H1 (cell line): ENCODE measurements at regions not wholly inside any gene's neighbourhood (a gene's known extent, or its start where the extent isn't known, plus 50 kb on each side); places are given as distances from the start of the nearest gene placed in this dataset.
A peak's percentile ranks its signal among the peaks of the same experiment; 100 is the strongest.

ENCODE experiments used
- CTCF ChIA-PET: fragments of 300-600 bp; sonication (Branson Sonifier 250); formaldehyde crosslinking; loops from one replicate; lab custom pipeline; 2021; ENCODE audit not compliant: partially characterized antibody; lab: Charles Lee
- POLR2A ChIA-PET: fragments of 300-600 bp; sonication (Branson Sonifier 250); formaldehyde crosslinking; loops from one replicate; lab custom pipeline; 2021; ENCODE audit warnings: inconsistent platforms; ENCODE audit not compliant: partially characterized antibody; lab: Charles Lee
- DNase-seq, 2 experiments: peaks; one replicate each; pipeline versions ENCODE4 v3.0.0 to v3.0.0-alpha.2; 2010 to 2022; ENCODE audit warnings: low spot score in 2 of 2, low read depth in 1 of 2, mixed read lengths in 1 of 2
- FAIRE-seq: peaks from 2 replicates; lab custom pipeline; 2011; peaks lifted over from hg19 to GRCh38; lab: Jason Lieb, UNC
- H2AFZ ChIP-seq: 2 replicates; pipeline ENCODE4 v1.8.1; 2012; ENCODE audit warnings: low read length, inconsistent platforms
- H2AK5ac ChIP-seq: 2 replicates; pipeline ENCODE4 v1.6.1; 2013; ENCODE audit warnings: low read depth, low read length
- H2BK120ac ChIP-seq: replicated peaks from 2 replicates; pipeline ENCODE3; 2013; ENCODE audit warnings: low read depth, low read length, inconsistent platforms
- H2BK12ac ChIP-seq: 2 replicates; pipeline ENCODE4 v1.6.1; 2013; ENCODE audit warnings: low read depth, low read length
- H2BK15ac ChIP-seq: 2 replicates; pipeline ENCODE4 v1.6.1; 2013; ENCODE audit warnings: low read length
- H2BK20ac ChIP-seq: 2 replicates; pipeline ENCODE4 v1.6.1; 2013; ENCODE audit warnings: low read length
- H2BK5ac ChIP-seq: 2 replicates; pipeline ENCODE4 v1.6.1; 2013; ENCODE audit warnings: low read depth, low read length
- H3K14ac ChIP-seq: 2 replicates; pipeline ENCODE4 v1.6.1; 2013; ENCODE audit warnings: inconsistent platforms; ENCODE audit not compliant: insufficient read length
- H3K18ac ChIP-seq: 2 replicates; pipeline ENCODE4 v1.6.1; 2013; ENCODE audit warnings: low read length; ENCODE audit errors: extremely low read depth
- H3K23ac ChIP-seq: 2 replicates; pipeline ENCODE4 v1.6.1; 2013; ENCODE audit warnings: inconsistent platforms; ENCODE audit not compliant: insufficient read length
- H3K23me2 ChIP-seq: 2 replicates; pipeline ENCODE4 v1.6.1; 2013; ENCODE audit warnings: low read depth, low read length
- H3K27ac ChIP-seq: 2 replicates; pipeline ENCODE4 v1.6.1; 2011; ENCODE audit warnings: low read depth, low read length, inconsistent platforms
- H3K27me3 ChIP-seq, 4 experiments: replicated peaks in 1 of 4; 1 replicate in 1 of 4; 2 replicates in 3 of 4; pipeline versions ENCODE4 v1.6.1 to v1.8.1; 2011 to 2013; ENCODE audit warnings: low read length in 3 of 4, mild to moderate bottlenecking in 3 of 4, inconsistent platforms in 2 of 4, mixed read lengths in 2 of 4, moderate library complexity in 1 of 4; ENCODE audit not compliant: control insufficient read depth in 3 of 4, insufficient read depth in 3 of 4; ENCODE audit errors: extremely low read depth in 1 of 4
- H3K36me3 ChIP-seq, 4 experiments: 2 replicates each; pipeline versions ENCODE4 v1.6.1 to v1.8.1; 2011 to 2013; ENCODE audit warnings: mild to moderate bottlenecking in 4 of 4, low read length in 3 of 4, moderate library complexity in 2 of 4, control low read depth in 1 of 4, inconsistent platforms in 1 of 4; ENCODE audit not compliant: insufficient read depth in 4 of 4, control insufficient read depth in 2 of 4
- H3K4ac ChIP-seq: replicated peaks from 2 replicates; pipeline ENCODE3; 2013; ENCODE audit warnings: low read length, low read depth, mixed read lengths, inconsistent platforms; ENCODE audit not compliant: insufficient read length
- H3K4me1 ChIP-seq, 4 experiments: replicated peaks in 1 of 4; 1 replicate in 1 of 4; 2 replicates in 3 of 4; pipeline versions ENCODE4 v1.6.1 to v1.8.1; 2011 to 2013; ENCODE audit warnings: low read length in 3 of 4, inconsistent platforms in 2 of 4, mixed read lengths in 1 of 4; ENCODE audit not compliant: insufficient read depth in 4 of 4, control insufficient read depth in 3 of 4
- H3K4me2 ChIP-seq, 2 experiments: 2 replicates each; pipeline versions ENCODE4 v1.6.1 to v1.8.1; 2011 to 2013; ENCODE audit warnings: low read depth in 2 of 2, low read length in 2 of 2, control low read depth in 1 of 2, inconsistent platforms in 1 of 2, mild to moderate bottlenecking in 1 of 2; ENCODE audit not compliant: insufficient read depth in 1 of 2
- H3K4me3 ChIP-seq, 4 experiments: fragments of 200-600, 300-600 bp in 1 of 4; sonication (generic), shearing (Covaris generic), sonication (Bioruptor Twin) in 1 of 4; 2 replicates each; pipeline versions ENCODE4 v1.5.1 to v1.8.1; 2011 to 2016; ENCODE audit warnings: low read length in 4 of 4, low read depth in 3 of 4, control low read depth in 2 of 4, inconsistent platforms in 2 of 4, mild to moderate bottlenecking in 2 of 4, mixed read lengths in 1 of 4, moderate library complexity in 1 of 4; ENCODE audit not compliant: insufficient read depth in 2 of 4; ENCODE audit errors: extremely low read depth in 1 of 4
- H3K56ac ChIP-seq: replicated peaks from 2 replicates; pipeline ENCODE3; 2013; ENCODE audit warnings: low read depth, mild to moderate bottlenecking, mixed read lengths, low read length, inconsistent platforms; ENCODE audit not compliant: insufficient read length
- H3K79me1 ChIP-seq: 2 replicates; pipeline ENCODE4 v1.6.1; 2013; ENCODE audit warnings: low read depth, low read length, control low read depth
- H3K79me2 ChIP-seq, 2 experiments: 2 replicates each; pipeline versions ENCODE4 v1.6.1 to v1.8.1; 2012 to 2013; ENCODE audit warnings: low read length in 2 of 2, mild to moderate bottlenecking in 2 of 2, inconsistent platforms in 1 of 2; ENCODE audit not compliant: insufficient read depth in 2 of 2, control insufficient read depth in 1 of 2
- H3K9ac ChIP-seq, 4 experiments: replicated peaks in 1 of 4; 1 replicate in 1 of 4; 2 replicates in 3 of 4; pipeline versions ENCODE4 v1.6.1 to v1.8.1; 2011 to 2013; ENCODE audit warnings: low read depth in 3 of 4, low read length in 3 of 4, control low read depth in 2 of 4, mild to moderate bottlenecking in 2 of 4, moderate library complexity in 2 of 4, inconsistent platforms in 1 of 4; ENCODE audit errors: extremely low read depth in 1 of 4
- H3K9me3 ChIP-seq, 2 experiments: 2 replicates each; pipeline versions ENCODE4 v1.6.1 to v1.8.1; 2012 to 2013; ENCODE audit warnings: mild to moderate bottlenecking in 2 of 2, moderate library complexity in 2 of 2, control low read depth in 1 of 2, inconsistent platforms in 1 of 2, low read depth in 1 of 2, low read length in 1 of 2, mixed read lengths in 1 of 2; ENCODE audit not compliant: insufficient read depth in 2 of 2
- H4K20me1 ChIP-seq, 2 experiments: replicated peaks in 1 of 2; 2 replicates each; pipeline versions ENCODE3 to v1.8.1; 2011 to 2013; ENCODE audit warnings: inconsistent platforms in 2 of 2, low read length in 2 of 2, mild to moderate bottlenecking in 1 of 2; ENCODE audit not compliant: insufficient read depth in 2 of 2, control insufficient read depth in 1 of 2
- H4K5ac ChIP-seq: 2 replicates; pipeline ENCODE4 v1.6.1; 2013; ENCODE audit warnings: low read length, low read depth, mixed read lengths, inconsistent platforms; ENCODE audit not compliant: insufficient read length
- H4K8ac ChIP-seq: 2 replicates; pipeline ENCODE4 v1.8.0; 2013; ENCODE audit warnings: mild to moderate bottlenecking, moderate library complexity, low read length, inconsistent platforms; ENCODE audit not compliant: insufficient read depth; ENCODE audit errors: extremely low read depth
- H4K91ac ChIP-seq: replicated peaks from 2 replicates; pipeline ENCODE3; 2013; ENCODE audit warnings: low read length, mixed read lengths, inconsistent platforms; ENCODE audit not compliant: insufficient read length
- CBX5 ChIP-seq: fragments of 300-800, 300-1000 bp; sonication (generic); IDR thresholded peaks from 2 replicates; pipeline ENCODE4 v1.7.1; 2016; ENCODE audit warnings: antibody characterized with exemption, low read length, low read depth
- E2F6 ChIP-seq: IDR thresholded peaks from 2 replicates; pipeline ENCODE4 v1.6.1; 2012; ENCODE audit warnings: inconsistent platforms
- EP300 ChIP-seq, 2 experiments: IDR thresholded peaks; 1 replicate in 1 of 2; 2 replicates in 1 of 2; pipeline ENCODE4 v1.6.1; 2011 to 2012; ENCODE audit warnings: low read depth in 2 of 2, low read length in 2 of 2, mild to moderate bottlenecking in 2 of 2, borderline replicate concordance in 1 of 2, inconsistent platforms in 1 of 2, moderate library complexity in 1 of 2
- JUN ChIP-seq: IDR thresholded peaks from 2 replicates; pipeline ENCODE4 v1.6.1; 2011; ENCODE audit warnings: low read depth, mild to moderate bottlenecking, improper control_type of control experiment, low read length
- MAFK ChIP-seq: IDR thresholded peaks from 2 replicates; pipeline ENCODE4 v1.6.1; 2012; ENCODE audit warnings: low read depth, mild to moderate bottlenecking, improper control_type of control experiment, low read length
- MAX ChIP-seq: IDR thresholded peaks from 2 replicates; pipeline ENCODE4 v1.6.1; 2012; ENCODE audit warnings: inconsistent platforms
- TBP ChIP-seq: IDR thresholded peaks from 2 replicates; pipeline ENCODE4 v1.6.1; 2011; ENCODE audit warnings: low read depth, low read length, improper control_type of control experiment
- USF2 ChIP-seq: IDR thresholded peaks from 2 replicates; pipeline ENCODE4 v1.6.1; 2011; ENCODE audit warnings: low read length, improper control_type of control experiment
- YY1 ChIP-seq: IDR thresholded peaks from 2 replicates; pipeline ENCODE4 v1.6.1; 2011; ENCODE audit warnings: low read depth, mild to moderate bottlenecking, low read length
- WGBS, 2 experiments: shearing (Covaris generic) in 1 of 2; methylation state at CpG; one replicate each; pipeline versions ENCODE4 v1.1.6 to v1.1.7; 2013 to 2015; ENCODE audit warnings: low lambda C conversion rate in 2 of 2, mixed read lengths in 2 of 2, inconsistent platforms in 1 of 2, low coverage in 1 of 2, missing lambda C conversion rate in 1 of 2; ENCODE audit not compliant: insufficient replicate concordance in 2 of 2, insufficient coverage in 1 of 2, insufficient read length in 1 of 2; ENCODE audit errors: extremely low coverage in 1 of 2, missing lambda C conversion rate in 1 of 2; 5-methylcytosine and 5-hydroxymethylcytosine counted together

- H3K23me2 ChIP-seq: no peaks in the 10 kb centered on the region
- H3K4me3 ChIP-seq: no peak overlapping the region
- H3K56ac ChIP-seq: no peak overlapping the region
- no peaks in the 10 kb centered on the region for H3K36me3 ChIP-seq
- no peak overlapping the region for H3K4ac ChIP-seq
- H3K27ac ChIP-seq: no peak overlapping the region
- no peak overlapping the region for H3K14ac ChIP-seq
- no peaks in the 10 kb centered on the region for H4K20me1 ChIP-seq
- H3K79me2 ChIP-seq: no peaks in the 10 kb centered on the region
- peak overlapping the region; percentile 35; the same call in 1 of the 2 replicates for H2BK5ac ChIP-seq
- ChIA-PET CTCF (interaction anchor here (0.6 to 1.9 kb wide), 14 partner anchors 8 to 299 kb away, joined by 3 to 5 read pairs (median 3); no protein-coding TSS in a partner anchor), POLR2A (interaction anchor here (0.7 kb wide), 1 partner anchor 29 kb away, joined by 4 read pairs; no protein-coding TSS in a partner anchor)
- H2AFZ ChIP-seq: no peak overlapping the region
- no peak overlapping the region for H4K8ac ChIP-seq
- H2BK12ac ChIP-seq: no peak overlapping the region
- H3K27me3 ChIP-seq: no peaks in the 10 kb centered on the region
- peak overlapping the region; percentile 17 to 23; a peak in 3 of 4 replicates for H3K4me2 ChIP-seq
- H2AK5ac ChIP-seq: no peak overlapping the region
- no peaks in the 10 kb centered on the region for H3K9me3 ChIP-seq
- no peak overlapping the region for H3K23ac ChIP-seq
- no peak for DNase-seq
- H2BK15ac ChIP-seq: no peak overlapping the region
- WGBS, 2 experiments: 76% methylated on average over 3 of the region's 7 CpGs; no CpG with 5 or more reads in 1 of the 2 experiments
- no peak overlapping the region for H4K5ac ChIP-seq
- no peak overlapping the region for H2BK20ac ChIP-seq
- H3K18ac ChIP-seq: peak overlapping the region; percentile 48; the same call in 1 of the 2 replicates
- no peak for FAIRE-seq
- H4K91ac ChIP-seq: no peak overlapping the region
- H3K79me1 ChIP-seq: no peaks in the 10 kb centered on the region
- no peak overlapping the region for H3K9ac ChIP-seq
- H2BK120ac ChIP-seq: no peak overlapping the region
- H3K4me1 ChIP-seq: peaks cover 0 to 8% (median 6%) of the 10 kb centered on the region in 4 experiments; a peak in 5 of 7 replicates
- TF ChIP-seq CBX5 (no peak), EP300 (IDR thresholded peaks at IDR 0.05; ENCODE audit: borderline replicate concordance in 1 of 2, low read depth in 2 of 2, low read length in 2 of 2) (no peak), JUN (no peak), MAFK (no peak), E2F6 (no peak), YY1 (no peak), USF2 (no peak), TBP (no peak), MAX (no peak)
These were observed 57.4 kb downstream of the PJA1 start for GRCh38 chrX:69107747-69108401.
